Panc1 (cell line): ENCODE measurements at regions not wholly inside any gene's neighbourhood (a gene's known extent, or its start where the extent isn't known, plus 50 kb on each side); places are given as distances from the start of the nearest gene placed in this dataset.

ENCODE experiments used
- ATAC-seq: fragments of 200-7000 bp; cut with Tn5 transposase; 2 replicates; pipeline ENCODE4 v1.9.1; 2020; ENCODE audit warnings: mild to moderate bottlenecking, moderate library complexity
- BruUV-seq: library from RNA; stranded (reverse); fragments of 400-500 nt; replicated peaks from 2 replicates; lab custom pipeline; 2021; lab: Mats Ljungman, UMichigan
- CTCF ChIA-PET: fragments of 300-600 bp; sonication (Branson Sonifier 250); formaldehyde crosslinking; loops from one replicate; lab custom pipeline; 2022; ENCODE audit warnings: antibody characterized with exemption; lab: Charles Lee
- POLR2A ChIA-PET: fragments of 300-600 bp; sonication (Branson Sonifier 250); formaldehyde crosslinking; loops from one replicate; lab custom pipeline; 2022; ENCODE audit warnings: antibody characterized with exemption; lab: Charles Lee
- DNase-seq: peaks from one replicate; pipeline ENCODE4 v3.0.0-alpha.2; 2010; ENCODE audit warnings: low read depth, low spot score
- H3K27ac ChIP-seq: 2 replicates; pipeline ENCODE4 v1.5.1; 2011; ENCODE audit warnings: mild to moderate bottlenecking, low read length, inconsistent platforms
- H3K27me3 ChIP-seq: fragments of 200-500 bp; sonication (Bioruptor generic); 2 replicates; pipeline ENCODE4 v1.6.0; 2014; ENCODE audit warnings: low read length, inconsistent platforms; ENCODE audit not compliant: control insufficient read depth, insufficient read depth
- H3K36me3 ChIP-seq: fragments of 200-500 bp; sonication (Bioruptor generic); 2 replicates; pipeline ENCODE4 v1.5.1; 2014; ENCODE audit warnings: inconsistent platforms, mild to moderate bottlenecking, low read length, moderate library complexity; ENCODE audit not compliant: control insufficient read depth, insufficient read depth
- H3K4me1 ChIP-seq: 2 replicates; pipeline ENCODE4 v1.5.1; 2011; ENCODE audit warnings: inconsistent platforms, mild to moderate bottlenecking, low read length, moderate library complexity; ENCODE audit not compliant: control insufficient read depth, insufficient read depth
- H3K4me3 ChIP-seq, 2 experiments: 2 replicates each; pipeline ENCODE4 v1.5.1; 2011 to 2012; ENCODE audit warnings: low read depth in 2 of 2, low read length in 2 of 2, mild to moderate bottlenecking in 2 of 2, inconsistent platforms in 1 of 2, moderate library complexity in 1 of 2
- H3K9me3 ChIP-seq: fragments of 200-500 bp; sonication (Bioruptor generic); 2 replicates; pipeline ENCODE4 v1.5.1; 2014; ENCODE audit warnings: low read depth, mild to moderate bottlenecking, inconsistent platforms, low read length, moderate library complexity; ENCODE audit not compliant: control insufficient read depth, insufficient read depth
- CTCF ChIP-seq: fragments of 450-650 bp; IDR thresholded peaks from 2 replicates; pipeline ENCODE4 v1.5.1; 2017; ENCODE audit warnings: mild to moderate bottlenecking
- POLR2AphosphoS5 ChIP-seq: IDR thresholded peaks from 2 replicates; pipeline ENCODE4 v1.6.1; 2012; ENCODE audit warnings: mild to moderate bottlenecking, low read depth, low read length, moderate library complexity
- REST ChIP-seq, 2 experiments: IDR thresholded peaks; 2 replicates each; pipeline ENCODE4 v1.6.1; 2011 to 2012; ENCODE audit warnings: low read depth in 2 of 2, control low read depth in 1 of 2, low read length in 1 of 2, mild to moderate bottlenecking in 1 of 2, moderate library complexity in 1 of 2; ENCODE audit not compliant: insufficient read depth in 1 of 2
- SIN3A ChIP-seq: IDR thresholded peaks from 2 replicates; pipeline ENCODE4 v1.6.1; 2012; ENCODE audit warnings: low read depth, mild to moderate bottlenecking, low read length, moderate library complexity, borderline replicate concordance; ENCODE audit not compliant: insufficient read depth
- TCF7L2 ChIP-seq: IDR thresholded peaks from 2 replicates; pipeline ENCODE4 v1.6.1; 2011; ENCODE audit warnings: mild to moderate bottlenecking, low read depth, low read length, inconsistent platforms
- in situ Hi-C: cut with HindIII; loops from 2 replicates; pipeline ENCODE4 v1.10.0; 2016; ENCODE audit warnings: low sequenced_read_pairs, low pct_unique_long_range_greater_than_20kb
- intact Hi-C: fragments of 100-400 bp; cut with micrococcal nuclease; formaldehyde crosslinking; loops from one replicate; pipeline ENCODE4 v1.10.0; 2022; ENCODE audit not compliant: unreplicated experiment

GRCh38 chr10:2576892-2577291, 490.5 kb upstream of the PFKP start:
- H3K4me3 ChIP-seq, result no peak overlapping the region
- H3K36me3 ChIP-seq, result no peaks in the 10 kb centered on the region
- H3K4me1 ChIP-seq, result no peaks in the 10 kb centered on the region
- CTCF ChIA-PET, result no interaction called here
- no peak for TF ChIP-seq SIN3A
- no peak for TF ChIP-seq TCF7L2
- no peak for TF ChIP-seq REST (IDR thresholded peaks at IDR 0.05; ENCODE audit: insufficient read depth in 1 of 2, low read depth in 2 of 2, low read length in 1 of 2)
- TF ChIP-seq CTCF, result no peak
- no peak for TF ChIP-seq POLR2AphosphoS5
- no peaks in the 10 kb centered on the region for H3K9me3 ChIP-seq
- DNase-seq (no peak), ATAC-seq (no peak)
- intact Hi-C loops, result no loop called here
- no TSS peak for BruUV-seq
- no peak overlapping the region for H3K27ac ChIP-seq
- no peaks in the 10 kb centered on the region for H3K27me3 ChIP-seq
- in situ Hi-C loops, result no loop called here
- POLR2A ChIA-PET, result no interaction called here

DNA sequence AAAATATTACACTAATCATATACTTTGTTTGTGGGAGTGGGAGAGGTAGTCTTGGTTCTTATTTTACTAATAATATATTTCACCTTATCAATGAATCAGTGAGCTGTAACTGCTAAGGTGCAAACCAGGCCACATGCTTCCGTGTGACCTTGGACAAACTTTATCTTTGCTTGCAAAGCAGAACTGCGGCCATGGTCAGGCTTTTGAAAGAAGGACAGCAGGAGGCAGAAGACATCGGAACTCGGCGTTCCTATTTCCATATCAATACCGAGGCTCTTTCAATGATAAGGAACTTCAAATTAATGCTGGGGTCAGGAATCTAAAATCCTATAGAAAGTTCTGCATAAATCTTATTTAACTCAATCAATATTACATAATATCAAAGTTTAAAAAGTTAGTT, 491.9 kb upstream of the PFKP start:
- CTCF ChIA-PET, result no interaction called here
- DNase-seq (no peak), ATAC-seq (no peak)
- POLR2A ChIA-PET, result no interaction called here
- Histone ChIP-seq H3K9me3 (no peaks in the 10 kb centered on the region), H3K27ac (no peak overlapping the region), H3K4me3 (no peak overlapping the region), H3K4me1 (no peaks in the 10 kb centered on the region), H3K27me3 (no peaks in the 10 kb centered on the region), H3K36me3 (no peaks in the 10 kb centered on the region)
- intact Hi-C loops, result no loop called here
- TF ChIP-seq CTCF (no peak), SIN3A (no peak), REST (IDR thresholded peaks at IDR 0.05; ENCODE audit: insufficient read depth in 1 of 2, low read depth in 2 of 2, low read length in 1 of 2) (no peak), POLR2AphosphoS5 (no peak), TCF7L2 (no peak)
- in situ Hi-C loops, result no loop called here
- no TSS peak for BruUV-seq
